CD14-positive monocyte (primary cell): ENCODE measurements at regions not wholly inside any gene's neighbourhood (a gene's known extent, or its start where the extent isn't known, plus 50 kb on each side); places are given as distances from the start of the nearest gene placed in this dataset.

Experiments used
- DNase-seq, 3 donors: peaks; one replicate each; pipeline ENCODE4 v3.0.0-alpha.2; 2011 to 2022
- H2AFZ ChIP-seq: 2 replicates; pipeline ENCODE4 v1.6.0; 2012; ENCODE audit warnings: mild to moderate bottlenecking, low read depth, low read length, inconsistent platforms; ENCODE audit not compliant: insufficient read depth, poor library complexity, severe bottlenecking
- H3K27ac ChIP-seq, 2 donors: 1 replicate in 1 of 2; 2 replicates in 1 of 2; pipeline ENCODE4 v1.5.1; 2012 to 2013; ENCODE audit warnings: low read length in 2 of 2, control low read depth in 1 of 2, inconsistent platforms in 1 of 2, low read depth in 1 of 2, mild to moderate bottlenecking in 1 of 2
- H3K27me3 ChIP-seq, 2 donors: one replicate each; pipeline versions ENCODE4 v1.6.0 to v1.6.1; 2011 to 2013; ENCODE audit warnings: low read length in 2 of 2; ENCODE audit not compliant: control insufficient read depth in 2 of 2, insufficient read depth in 2 of 2
- H3K36me3 ChIP-seq, 2 donors: replicated peaks in 1 of 2; 1 replicate in 1 of 2; 2 replicates in 1 of 2; pipeline versions ENCODE4 v1.5.1 to v1.6.1; 2012 to 2013; ENCODE audit warnings: low read length in 2 of 2, control low read depth in 1 of 2, inconsistent platforms in 1 of 2, mild to moderate bottlenecking in 1 of 2; ENCODE audit not compliant: insufficient read depth in 2 of 2, control insufficient read depth in 1 of 2
- H3K4me1 ChIP-seq, 2 donors: 1 replicate in 1 of 2; 2 replicates in 1 of 2; pipeline versions ENCODE4 v1.5.1 to v1.6.1; 2012 to 2013; ENCODE audit warnings: low read length in 2 of 2, control low read depth in 1 of 2, inconsistent platforms in 1 of 2, mild to moderate bottlenecking in 1 of 2, moderate library complexity in 1 of 2; ENCODE audit not compliant: insufficient read depth in 2 of 2, control insufficient read depth in 1 of 2
- H3K4me2 ChIP-seq: replicated peaks from 2 replicates; pipeline ENCODE3; 2012; ENCODE audit warnings: low read length, moderate library complexity, mild to moderate bottlenecking; ENCODE audit not compliant: poor library complexity, severe bottlenecking; ENCODE audit errors: extremely low read depth
- H3K4me3 ChIP-seq, 3 experiments: fragments of 200-600 bp in 1 of 3; sonication (generic) in 1 of 3; replicated peaks in 1 of 3; 1 replicate in 2 of 3; 2 replicates in 1 of 3; pipeline ENCODE4 v1.5.1; 2011 to 2013; ENCODE audit warnings: low read length in 3 of 3, mild to moderate bottlenecking in 3 of 3, control low read depth in 2 of 3, low read depth in 2 of 3, inconsistent platforms in 1 of 3, moderate library complexity in 1 of 3
- H3K79me2 ChIP-seq: 2 replicates; pipeline ENCODE4 v1.6.0; 2012; ENCODE audit warnings: mild to moderate bottlenecking, control low read depth, inconsistent platforms, low read length, moderate library complexity; ENCODE audit not compliant: insufficient read depth
- H3K9ac ChIP-seq: 2 replicates; pipeline ENCODE4 v1.6.0; 2017; ENCODE audit warnings: low read length, mild to moderate bottlenecking; ENCODE audit not compliant: insufficient read depth, poor library complexity, severe bottlenecking
- H3K9me3 ChIP-seq, 2 donors: replicated peaks in 1 of 2; 1 replicate in 1 of 2; 2 replicates in 1 of 2; pipeline versions ENCODE4 v1.5.1 to v1.6.1; 2012 to 2013; ENCODE audit warnings: low read length in 2 of 2, control low read depth in 1 of 2; ENCODE audit not compliant: control insufficient read depth in 1 of 2, insufficient read depth in 1 of 2
- H4K20me1 ChIP-seq: 2 replicates; pipeline ENCODE4 v1.6.0; 2012; ENCODE audit warnings: mild to moderate bottlenecking, low read length, control low read depth, moderate library complexity; ENCODE audit not compliant: insufficient read depth
- H3K27ac Mint-ChIP-seq, 7 donors: one replicate each; pipeline ENCODE4 v1.8.0; 2020; ENCODE audit warnings: mild to moderate bottlenecking in 7 of 7, mixed read lengths in 7 of 7, moderate library complexity in 6 of 7, inconsistent platforms in 2 of 7
- H3K27me3 Mint-ChIP-seq, 3 donors: one replicate each; pipeline ENCODE4 v1.8.0; 2021 to 2022; ENCODE audit warnings: low read depth in 3 of 3, mild to moderate bottlenecking in 3 of 3, mixed read lengths in 3 of 3, moderate library complexity in 3 of 3, inconsistent platforms in 1 of 3
- H3K36me3 Mint-ChIP-seq, 2 donors: one replicate each; pipeline ENCODE4 v1.8.0; 2020; ENCODE audit warnings: mixed read lengths in 2 of 2, inconsistent platforms in 1 of 2, mild to moderate bottlenecking in 1 of 2
- H3K4me1 Mint-ChIP-seq: one replicate; pipeline ENCODE4 v1.8.0; 2020; ENCODE audit warnings: mild to moderate bottlenecking, mixed read lengths
- H3K4me3 Mint-ChIP-seq, 2 donors: one replicate each; pipeline ENCODE4 v1.8.0; 2020; ENCODE audit warnings: mild to moderate bottlenecking in 2 of 2, mixed read lengths in 2 of 2, moderate library complexity in 1 of 2
- H3K9me3 Mint-ChIP-seq, 7 donors: one replicate each; pipeline ENCODE4 v1.8.0; 2020 to 2022; ENCODE audit warnings: mixed read lengths in 7 of 7, mild to moderate bottlenecking in 6 of 7, moderate library complexity in 6 of 7, inconsistent platforms in 2 of 7
- CTCF ChIP-seq: fragments of 200-600 bp; IDR thresholded peaks from one replicate; pipeline ENCODE4 v1.8.0; 2022; ENCODE audit warnings: antibody characterized with exemption, mild to moderate bottlenecking
- WGBS: methylation state at CpG from one replicate; pipeline ENCODE4 v1.1.5; 2013; ENCODE audit warnings: missing lambda C conversion rate; ENCODE audit not compliant: insufficient coverage; 5-methylcytosine and 5-hydroxymethylcytosine counted together
- intact Hi-C, 2 donors: fragments of 100-400 bp; cut with micrococcal nuclease; formaldehyde crosslinking; loops; one replicate each; pipeline versions ENCODE4 v1.15.0 to v1.15.1; 2023

- Histone ChIP-seq H3K4me3 (no peak overlapping the region), H3K4me2 (no peak overlapping the region), H4K20me1 (no peaks in the 10 kb centered on the region), H3K27me3 (peaks cover 2% of the 10 kb centered on the region in 2 donors), H3K27ac (no peak overlapping the region), H3K9ac (no peak overlapping the region), H3K9me3 (no peaks in the 10 kb centered on the region), H3K4me1 (no peaks in the 10 kb centered on the region), H3K36me3 (no peaks in the 10 kb centered on the region), H2AFZ (no peak overlapping the region), H3K79me2 (no peaks in the 10 kb centered on the region)
- H3K4me3 Mint-ChIP-seq = no peak overlapping the region
- TF ChIP-seq CTCF = no peak
- no peak overlapping the region for H3K27ac Mint-ChIP-seq
- intact Hi-C loops = no loop called here
- H3K9me3 Mint-ChIP-seq = peaks cover 0 to 5% (median 1%) of the 10 kb centered on the region in 7 donors
- H3K36me3 Mint-ChIP-seq = no peaks in the 10 kb centered on the region
- H3K4me1 Mint-ChIP-seq = no peaks in the 10 kb centered on the region
- DNase-seq = no peak
- peaks cover 0 to 9% (median 2%) of the 10 kb centered on the region in 3 donors for H3K27me3 Mint-ChIP-seq
Measured at GRCh38 chr6:88301256-88301655, 135.1 kb upstream of the CNR1 start.

- no peaks in the 10 kb centered on the region for H3K79me2 ChIP-seq
- no peak overlapping the region for H2AFZ ChIP-seq
- intact Hi-C loops = no loop called here
- 85% methylated on average over 3 of the region's 11 CpGs for WGBS
- H3K4me1 ChIP-seq = no peaks in the 10 kb centered on the region
- no peak overlapping the region for H3K4me2 ChIP-seq
- no peak overlapping the region for H3K27ac Mint-ChIP-seq
- no peak overlapping the region for H3K4me3 Mint-ChIP-seq
- peaks cover 0 to 7% (median 1%) of the 10 kb centered on the region in 7 donors for H3K9me3 Mint-ChIP-seq
- H3K9me3 ChIP-seq = no peaks in the 10 kb centered on the region
- no peak overlapping the region for H3K27ac ChIP-seq
- TF ChIP-seq CTCF = no peak
- H3K27me3 ChIP-seq = peaks cover 0 to 2% of the 10 kb centered on the region in 2 donors
- peaks cover 2 to 5% (median 3%) of the 10 kb centered on the region in 3 donors for H3K27me3 Mint-ChIP-seq
- no peaks in the 10 kb centered on the region for H3K36me3 Mint-ChIP-seq
- no peak overlapping the region for H3K9ac ChIP-seq
- H3K36me3 ChIP-seq = no peaks in the 10 kb centered on the region
- no peak overlapping the region for H3K4me3 ChIP-seq
- no peaks in the 10 kb centered on the region for H3K4me1 Mint-ChIP-seq
- H4K20me1 ChIP-seq = no peaks in the 10 kb centered on the region
- DNase-seq = no peak
Measured at GRCh38 chr6:88298066-88298845, 132.1 kb upstream of the CNR1 start.
